ENCODE measurements at regions not wholly inside any gene's neighbourhood (a gene's known extent, or its start where the extent isn't known, plus 50 kb on each side); places are given as distances from the start of the nearest gene placed in this dataset.
"Not testable (repeated sequence)": the region's sequence is repeated elsewhere in the genome, so short reads cannot be mapped to it uniquely, and the experiment has no call there.

DNA sequence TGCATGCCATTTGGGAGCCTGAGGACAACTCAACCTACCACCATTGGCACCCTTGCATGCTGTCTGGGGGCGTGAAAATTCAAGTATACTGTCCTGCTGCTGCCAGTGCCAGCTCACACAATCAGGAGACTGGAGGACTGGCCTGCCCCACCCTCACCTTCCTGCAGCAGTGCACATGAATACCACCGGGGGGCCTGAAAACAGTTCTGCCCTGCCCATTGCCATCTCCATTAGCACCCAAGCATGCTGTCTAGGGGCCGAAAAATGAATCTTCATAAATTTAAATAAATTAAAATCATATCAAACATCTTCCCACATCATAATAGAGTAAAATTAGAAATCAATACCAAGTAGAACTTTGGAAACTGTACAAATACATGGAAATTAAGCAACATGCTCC lies 322.1 kb upstream of the TMPRSS15 start:
- no peak for DNase-seq (ENCODE audit: low spot score)
- Histone ChIP-seq H3K36me3 (no peaks in the 10 kb centered on the region), H3K4me1 (ENCODE audit: control insufficient read depth in 1 of 2, low read depth in 2 of 2) (no peaks in the 10 kb centered on the region), H3K27me3 (replicated peaks; ENCODE audit: insufficient read depth) (no peaks in the 10 kb centered on the region), H3K27ac (no peak overlapping the region), H3K9me3 (no peaks in the 10 kb centered on the region), H3K4me3 (no peak overlapping the region)
- ATAC-seq (ENCODE audit: insufficient number of reproducible peaks, low FRiP score, low read depth): no peak
- TF ChIP-seq, protein P1, sequence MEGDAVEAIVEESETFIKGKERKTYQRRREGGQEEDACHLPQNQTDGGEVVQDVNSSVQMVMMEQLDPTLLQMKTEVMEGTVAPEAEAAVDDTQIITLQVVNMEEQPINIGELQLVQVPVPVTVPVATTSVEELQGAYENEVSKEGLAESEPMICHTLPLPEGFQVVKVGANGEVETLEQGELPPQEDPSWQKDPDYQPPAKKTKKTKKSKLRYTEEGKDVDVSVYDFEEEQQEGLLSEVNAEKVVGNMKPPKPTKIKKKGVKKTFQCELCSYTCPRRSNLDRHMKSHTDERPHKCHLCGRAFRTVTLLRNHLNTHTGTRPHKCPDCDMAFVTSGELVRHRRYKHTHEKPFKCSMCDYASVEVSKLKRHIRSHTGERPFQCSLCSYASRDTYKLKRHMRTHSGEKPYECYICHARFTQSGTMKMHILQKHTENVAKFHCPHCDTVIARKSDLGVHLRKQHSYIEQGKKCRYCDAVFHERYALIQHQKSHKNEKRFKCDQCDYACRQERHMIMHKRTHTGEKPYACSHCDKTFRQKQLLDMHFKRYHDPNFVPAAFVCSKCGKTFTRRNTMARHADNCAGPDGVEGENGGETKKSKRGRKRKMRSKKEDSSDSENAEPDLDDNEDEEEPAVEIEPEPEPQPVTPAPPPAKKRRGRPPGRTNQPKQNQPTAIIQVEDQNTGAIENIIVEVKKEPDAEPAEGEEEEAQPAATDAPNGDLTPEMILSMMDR (IDR thresholded peaks at IDR 0.05): no peak

DNA sequence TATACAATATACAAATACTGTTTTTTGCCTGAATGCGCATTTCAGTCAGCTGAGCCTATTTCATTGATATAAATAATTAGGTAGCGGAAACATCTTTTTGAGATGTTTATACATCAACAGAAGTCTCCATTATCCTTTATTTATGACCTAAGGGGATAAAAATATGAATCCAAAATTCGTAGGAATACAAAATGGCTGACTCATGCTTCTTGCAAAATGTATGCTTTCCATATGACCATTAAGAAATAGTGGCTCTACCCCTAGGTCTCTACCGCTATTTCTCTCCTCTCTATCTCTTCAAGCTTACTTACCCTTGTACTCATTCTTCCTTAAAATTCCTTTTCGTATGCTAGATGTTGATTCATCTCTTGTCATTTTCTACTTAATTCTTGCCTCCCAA lies 338.4 kb upstream of the TMPRSS15 start:
- no peaks in the 10 kb centered on the region for H3K27me3 ChIP-seq (replicated peaks; ENCODE audit: insufficient read depth)
- no peaks in the 10 kb centered on the region for H3K9me3 ChIP-seq
- ATAC-seq (ENCODE audit: insufficient number of reproducible peaks, low FRiP score, low read depth) (no peak), DNase-seq (ENCODE audit: low spot score) (no peak)
- no peaks in the 10 kb centered on the region for H3K4me1 ChIP-seq (ENCODE audit: control insufficient read depth in 1 of 2, low read depth in 2 of 2)
- TF ChIP-seq, protein P1 (IDR thresholded peaks at IDR 0.05): no peak
- H3K4me3 ChIP-seq: no peak overlapping the region
- H3K36me3 ChIP-seq: no peaks in the 10 kb centered on the region
- no peak overlapping the region for H3K27ac ChIP-seq

DNA sequence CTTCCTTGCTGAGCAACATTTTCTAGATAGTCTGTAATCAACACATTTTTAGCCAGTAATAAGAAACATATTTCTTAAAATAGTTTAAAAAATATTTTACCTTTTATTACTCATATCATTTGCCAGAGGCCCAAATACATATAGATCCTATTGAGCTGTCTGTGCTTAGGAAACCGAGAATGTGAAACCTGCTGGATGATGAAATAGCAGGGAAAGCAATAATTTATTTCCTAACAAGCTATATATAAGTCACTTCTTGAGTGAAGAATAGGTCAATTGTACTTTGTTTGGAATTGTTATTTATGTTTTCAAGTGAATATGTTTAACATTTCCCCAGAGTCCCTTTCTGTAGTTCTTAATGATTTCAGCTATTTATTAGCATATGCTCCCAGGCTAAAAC lies 339.9 kb upstream of the TMPRSS15 start:
- H3K36me3 ChIP-seq: no peaks in the 10 kb centered on the region
- H3K27ac ChIP-seq: no peak overlapping the region
- no peak overlapping the region for H3K4me3 ChIP-seq
- H3K4me1 ChIP-seq (ENCODE audit: control insufficient read depth in 1 of 2, low read depth in 2 of 2): no peaks in the 10 kb centered on the region
- TF ChIP-seq, protein P1 (IDR thresholded peaks at IDR 0.05): no peak
- H3K9me3 ChIP-seq: no peaks in the 10 kb centered on the region
- H3K27me3 ChIP-seq (replicated peaks; ENCODE audit: insufficient read depth): no peaks in the 10 kb centered on the region
- no peak for DNase-seq (ENCODE audit: low spot score)
- ATAC-seq (ENCODE audit: insufficient number of reproducible peaks, low FRiP score, low read depth): no peak

DNA sequence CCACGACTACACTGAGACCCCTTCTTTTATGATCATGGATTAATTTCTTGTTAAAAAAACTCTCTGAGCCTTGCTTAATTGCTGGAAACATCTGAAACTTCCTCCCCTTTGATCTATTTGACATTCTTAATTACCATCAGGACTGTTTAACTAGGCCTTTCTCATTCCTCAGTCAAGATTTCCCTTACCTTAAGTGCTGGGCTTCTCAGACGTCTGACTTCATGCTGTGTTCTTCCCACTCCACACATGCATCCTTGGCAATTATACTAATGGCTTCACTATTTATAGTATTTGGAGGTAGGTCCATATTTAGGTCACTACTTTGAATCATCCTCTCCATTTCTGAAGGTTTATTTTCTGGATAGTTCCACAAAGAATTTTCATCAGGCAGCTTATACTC lies 341.3 kb upstream of the TMPRSS15 start:
- DNase-seq (ENCODE audit: low spot score) (no peak), ATAC-seq (ENCODE audit: insufficient number of reproducible peaks, low FRiP score, low read depth) (no peak)
- H3K9me3 ChIP-seq: no peaks in the 10 kb centered on the region
- H3K27ac ChIP-seq: no peak overlapping the region
- H3K4me3 ChIP-seq: no peak overlapping the region
- no peaks in the 10 kb centered on the region for H3K4me1 ChIP-seq (ENCODE audit: control insufficient read depth in 1 of 2, low read depth in 2 of 2)
- no peaks in the 10 kb centered on the region for H3K36me3 ChIP-seq
- no peaks in the 10 kb centered on the region for H3K27me3 ChIP-seq (replicated peaks; ENCODE audit: insufficient read depth)
- TF ChIP-seq, protein P1 (IDR thresholded peaks at IDR 0.05): no peak

DNA sequence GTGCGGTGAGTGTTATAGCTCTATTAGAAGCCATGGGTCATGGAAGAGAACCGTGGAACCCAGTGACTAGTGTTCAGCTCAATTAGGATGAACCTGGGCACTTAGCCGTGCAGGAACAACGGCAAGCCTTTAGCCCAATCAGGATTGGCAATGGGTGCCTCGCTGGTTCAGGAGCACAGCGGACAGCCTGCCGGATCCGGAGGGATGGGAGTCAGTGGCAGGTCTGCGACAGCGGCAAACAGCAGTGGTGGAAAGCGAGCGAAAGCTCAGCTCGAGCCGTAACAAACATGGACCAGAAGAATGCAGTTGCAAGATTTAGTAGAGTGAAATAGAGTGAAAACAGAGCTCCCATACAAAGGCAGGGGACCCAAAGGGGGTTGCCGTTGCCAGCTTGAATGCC lies 349.3 kb upstream of the TMPRSS15 start:
- not testable (repeated sequence) for H3K36me3 ChIP-seq; H3K27ac ChIP-seq; ATAC-seq (ENCODE audit: insufficient number of reproducible peaks, low FRiP score, low read depth); H3K9me3 ChIP-seq; DNase-seq (ENCODE audit: low spot score); H3K4me1 ChIP-seq (ENCODE audit: control insufficient read depth in 1 of 2, low read depth in 2 of 2); H3K27me3 ChIP-seq (replicated peaks; ENCODE audit: insufficient read depth); H3K4me3 ChIP-seq

DNA sequence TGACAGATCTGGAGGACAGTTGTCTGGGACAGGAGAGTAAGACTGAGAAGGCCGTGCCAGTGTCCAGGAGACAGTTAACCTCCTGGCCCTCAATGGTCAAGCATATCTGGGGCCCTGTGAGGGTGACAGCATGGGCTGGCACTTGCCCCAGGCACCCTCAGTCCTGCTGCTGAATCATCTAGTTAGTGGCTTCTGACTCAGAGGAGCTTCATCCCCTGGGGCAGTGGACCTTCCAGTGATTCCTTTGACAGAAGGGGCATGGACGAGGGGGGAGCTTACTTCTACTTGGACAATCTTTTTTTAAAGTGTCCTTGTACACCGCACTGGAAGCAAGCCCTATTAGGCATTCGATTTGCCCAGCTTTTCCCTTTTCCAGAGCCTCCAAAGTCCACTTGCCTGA lies 352.7 kb upstream of the TMPRSS15 start:
- not testable (repeated sequence) for ATAC-seq (ENCODE audit: insufficient number of reproducible peaks, low FRiP score, low read depth)

More for the DNA sequence above, 352.7 kb upstream of the TMPRSS15 start:
- H3K9me3 ChIP-seq; DNase-seq (ENCODE audit: low spot score); H3K27me3 ChIP-seq (replicated peaks; ENCODE audit: insufficient read depth); H3K4me1 ChIP-seq (ENCODE audit: control insufficient read depth in 1 of 2, low read depth in 2 of 2); H3K27ac ChIP-seq; H3K4me3 ChIP-seq; H3K36me3 ChIP-seq: not testable (repeated sequence)
